Keratinocyte (primary cell): ENCODE measurements at regions not wholly inside any gene's neighbourhood (a gene's known extent, or its start where the extent isn't known, plus 50 kb on each side); places are given as distances from the start of the nearest gene placed in this dataset.

Experiments
- EZH2 ChIP-seq: IDR thresholded peaks from one replicate; pipeline ENCODE4 v1.6.1; 2012; ENCODE audit warnings: inconsistent platforms, mild to moderate bottlenecking, low read length, moderate library complexity
- TF ChIP-seq, protein P1 (sequence below), 3 experiments: IDR thresholded peaks in 1 of 3; conservative IDR thresholded peaks in 1 of 3; optimal IDR thresholded peaks in 1 of 3; 2 replicates in 2 of 3; 3 replicates in 1 of 3; pipeline versions ENCODE3 to v1.5.1; 2011; ENCODE audit warnings: low read length in 3 of 3, mild to moderate bottlenecking in 3 of 3, moderate library complexity in 2 of 3, control low read depth in 1 of 3, inconsistent platforms in 1 of 3; ENCODE audit not compliant: insufficient read depth in 2 of 3; ENCODE audit errors: extremely low read depth in 1 of 3

DNA sequence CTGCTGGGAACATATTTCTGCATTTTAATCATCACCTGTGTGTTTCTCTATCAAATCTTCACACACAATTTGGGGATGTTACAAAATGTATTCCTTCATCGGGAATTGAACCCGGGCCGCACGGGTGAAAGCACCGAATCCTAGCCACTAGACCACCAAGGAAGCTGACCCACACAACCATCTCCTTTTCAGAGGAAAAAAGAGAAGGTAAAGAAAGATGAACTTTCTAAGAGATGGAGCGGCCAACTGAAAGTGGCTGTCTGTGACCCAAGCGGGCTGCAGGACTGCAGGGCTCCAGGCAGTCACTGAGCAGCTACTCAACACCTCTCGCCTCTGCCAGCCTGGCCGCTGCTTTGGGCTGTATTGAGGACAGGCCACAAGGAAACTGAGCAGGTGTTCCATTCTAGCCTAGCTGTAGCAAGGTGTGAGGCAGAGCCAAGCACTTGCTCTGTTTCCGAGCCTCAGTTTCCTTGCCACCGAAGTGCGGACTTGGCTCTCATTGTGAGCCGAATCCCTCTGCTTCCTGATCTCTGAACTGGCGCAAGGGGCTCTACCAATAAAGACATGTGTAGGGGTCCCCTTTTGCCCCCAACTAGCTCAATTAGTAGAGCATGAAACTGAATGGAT lies 156.9 kb upstream of the NBPF11 start:
- TF ChIP-seq, protein P1, sequence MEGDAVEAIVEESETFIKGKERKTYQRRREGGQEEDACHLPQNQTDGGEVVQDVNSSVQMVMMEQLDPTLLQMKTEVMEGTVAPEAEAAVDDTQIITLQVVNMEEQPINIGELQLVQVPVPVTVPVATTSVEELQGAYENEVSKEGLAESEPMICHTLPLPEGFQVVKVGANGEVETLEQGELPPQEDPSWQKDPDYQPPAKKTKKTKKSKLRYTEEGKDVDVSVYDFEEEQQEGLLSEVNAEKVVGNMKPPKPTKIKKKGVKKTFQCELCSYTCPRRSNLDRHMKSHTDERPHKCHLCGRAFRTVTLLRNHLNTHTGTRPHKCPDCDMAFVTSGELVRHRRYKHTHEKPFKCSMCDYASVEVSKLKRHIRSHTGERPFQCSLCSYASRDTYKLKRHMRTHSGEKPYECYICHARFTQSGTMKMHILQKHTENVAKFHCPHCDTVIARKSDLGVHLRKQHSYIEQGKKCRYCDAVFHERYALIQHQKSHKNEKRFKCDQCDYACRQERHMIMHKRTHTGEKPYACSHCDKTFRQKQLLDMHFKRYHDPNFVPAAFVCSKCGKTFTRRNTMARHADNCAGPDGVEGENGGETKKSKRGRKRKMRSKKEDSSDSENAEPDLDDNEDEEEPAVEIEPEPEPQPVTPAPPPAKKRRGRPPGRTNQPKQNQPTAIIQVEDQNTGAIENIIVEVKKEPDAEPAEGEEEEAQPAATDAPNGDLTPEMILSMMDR (optimal IDR thresholded peaks at IDR 0.05 in 1 of 3, IDR thresholded peaks at IDR 0.05 in 1 of 3, conservative IDR thresholded peaks at IDR 0.05 in 1 of 3; ENCODE audit: extremely low read depth in 1 of 3, insufficient read depth in 2 of 3, low read length in 3 of 3) = no peak
- no peak for TF ChIP-seq EZH2
